HL-60 (cell line): ENCODE measurements at regions not wholly inside any gene's neighbourhood (a gene's known extent, or its start where the extent isn't known, plus 50 kb on each side); places are given as distances from the start of the nearest gene placed in this dataset.
A peak's percentile ranks its signal among the peaks of the same experiment; 100 is the strongest.

Experiments used
- DNase-seq, 2 experiments: peaks; one replicate each; pipeline ENCODE4 v3.0.0-alpha.2; 2010 to 2020; ENCODE audit warnings: low read depth in 1 of 2, low spot score in 1 of 2
- H3K27ac ChIP-seq: fragments of 250-450 bp; sonication (Bioruptor Pico); replicated peaks from 2 replicates; pipeline ENCODE4 v1.5.1; 2020; ENCODE audit warnings: mild to moderate bottlenecking, moderate library complexity
- H3K27me3 ChIP-seq: fragments of 250-450 bp; sonication (Bioruptor Pico); 2 replicates; pipeline ENCODE4 v1.5.1; 2021; ENCODE audit warnings: mild to moderate bottlenecking, moderate library complexity; ENCODE audit not compliant: insufficient read depth, poor library complexity, severe bottlenecking
- H3K4me3 ChIP-seq: replicated peaks from 2 replicates; pipeline ENCODE4 v1.5.1; 2011; ENCODE audit warnings: mild to moderate bottlenecking, control low read depth, low read length; ENCODE audit not compliant: insufficient read depth
- CTCF ChIP-seq: IDR thresholded peaks from one replicate; pipeline ENCODE4 v1.5.1; 2011; ENCODE audit warnings: low read length, control low read depth, inconsistent platforms; ENCODE audit not compliant: insufficient read depth
- GABPA ChIP-seq: IDR thresholded peaks from 2 replicates; pipeline ENCODE4 v1.6.1; 2012; ENCODE audit warnings: low read depth
- POLR2AphosphoS5 ChIP-seq: IDR thresholded peaks from 2 replicates; pipeline ENCODE4 v1.6.1; 2012; ENCODE audit warnings: low read depth
- REST ChIP-seq: IDR thresholded peaks from 2 replicates; pipeline ENCODE4 v1.6.1; 2012; ENCODE audit warnings: low read depth; ENCODE audit not compliant: insufficient replicate concordance
- SPI1 ChIP-seq: IDR thresholded peaks from 2 replicates; pipeline ENCODE4 v1.6.1; 2012; ENCODE audit warnings: low read depth, mild to moderate bottlenecking, borderline replicate concordance

- no peak for DNase-seq
- H3K27me3 ChIP-seq, result no peaks in the 10 kb centered on the region
- TF ChIP-seq GABPA (no peak), SPI1 (no peak), POLR2AphosphoS5 (no peak)
- H3K4me3 ChIP-seq, result no peak overlapping the region
- H3K27ac ChIP-seq, result no peak overlapping the region
These were observed 670.2 kb upstream of the CITED2 start for GRCh38 chr6:140044626-140045025.

- TF ChIP-seq REST (no peak), GABPA (no peak), POLR2AphosphoS5 (no peak), SPI1 (no peak), CTCF (no peak)
- Histone ChIP-seq H3K27ac (no peak overlapping the region), H3K27me3 (no peaks in the 10 kb centered on the region), H3K4me3 (no peak overlapping the region)
- DNase-seq, result no peak
These were observed 669.4 kb upstream of the CITED2 start for GRCh38 chr6:140043762-140044378.

GRCh38 chr6:140043357-140043756 lies 668.9 kb upstream of the CITED2 start:
- H3K27ac ChIP-seq, result no peak overlapping the region
- peak; percentile 7 to 77 for DNase-seq

More at GRCh38 chr6:140043357-140043756, 668.9 kb upstream of the CITED2 start:
- TF ChIP-seq SPI1 (no peak), GABPA (no peak), REST (no peak), POLR2AphosphoS5 (no peak), CTCF (no peak)
- Histone ChIP-seq H3K4me3 (no peak overlapping the region), H3K27me3 (no peaks in the 10 kb centered on the region)
